ENCODE measurements at regions not wholly inside any gene's neighbourhood (a gene's known extent, or its start where the extent isn't known, plus 50 kb on each side); places are given as distances from the start of the nearest gene placed in this dataset.

GRCh38 chr1:227465256-227465655 is 98.1 kb upstream of the ZNF678 start:
- Mint-ChIP-seq H3K4me1 (ENCODE audit: low read depth) (no peaks in the 10 kb centered on the region), H3K27me3 (ENCODE audit: low read depth) (peaks cover 11% of the 10 kb centered on the region), H3K9me3 (no peaks in the 10 kb centered on the region), H3K36me3 (ENCODE audit: insufficient read depth) (no peaks in the 10 kb centered on the region), H3K4me3 (no peak overlapping the region)
- no peak for DNase-seq
- ATAC-seq, result no peak

GRCh38 chr1:227459977-227460376 is 103.4 kb upstream of the ZNF678 start:
- no peaks in the 10 kb centered on the region for H3K4me1 Mint-ChIP-seq (ENCODE audit: low read depth)
- DNase-seq (no peak), ATAC-seq (no peak)
- H3K4me3 Mint-ChIP-seq, result no peak overlapping the region
- no peaks in the 10 kb centered on the region for H3K36me3 Mint-ChIP-seq (ENCODE audit: insufficient read depth)
- no peaks in the 10 kb centered on the region for H3K9me3 Mint-ChIP-seq
- peaks cover 20% of the 10 kb centered on the region for H3K27me3 Mint-ChIP-seq (ENCODE audit: low read depth)

DNA sequence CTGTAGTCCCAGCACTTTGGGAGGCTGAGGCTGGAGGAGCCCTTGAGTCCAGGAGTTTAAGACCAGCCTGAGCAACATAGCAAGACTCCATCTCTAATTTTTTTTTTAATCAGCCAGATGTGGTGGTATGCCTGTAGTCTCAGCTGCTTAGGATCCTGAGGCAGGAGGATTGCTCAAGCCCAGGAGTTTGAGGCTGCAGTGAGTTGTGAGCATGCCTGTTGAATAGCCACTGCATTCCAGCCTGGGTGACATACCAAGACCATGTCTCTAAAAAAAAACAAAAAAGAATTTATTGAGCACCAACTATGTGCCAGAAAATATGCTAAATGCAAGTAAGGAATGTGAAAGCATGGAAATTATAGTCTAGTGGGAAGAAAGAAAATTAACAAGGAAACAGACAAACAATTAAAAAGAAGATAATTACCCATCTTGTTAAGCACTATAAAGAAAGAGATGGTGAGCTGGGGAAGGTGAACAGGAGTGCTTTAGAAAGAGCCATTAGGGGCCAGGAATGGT is 104.0 kb upstream of the ZNF678 start:
- peaks cover 24% of the 10 kb centered on the region for H3K27me3 Mint-ChIP-seq (ENCODE audit: low read depth)
- no peaks in the 10 kb centered on the region for H3K9me3 Mint-ChIP-seq
- no peaks in the 10 kb centered on the region for H3K36me3 Mint-ChIP-seq (ENCODE audit: insufficient read depth)
- DNase-seq (no peak), ATAC-seq (no peak)
- no peak overlapping the region for H3K4me3 Mint-ChIP-seq
- H3K4me1 Mint-ChIP-seq (ENCODE audit: low read depth), result no peaks in the 10 kb centered on the region

DNA sequence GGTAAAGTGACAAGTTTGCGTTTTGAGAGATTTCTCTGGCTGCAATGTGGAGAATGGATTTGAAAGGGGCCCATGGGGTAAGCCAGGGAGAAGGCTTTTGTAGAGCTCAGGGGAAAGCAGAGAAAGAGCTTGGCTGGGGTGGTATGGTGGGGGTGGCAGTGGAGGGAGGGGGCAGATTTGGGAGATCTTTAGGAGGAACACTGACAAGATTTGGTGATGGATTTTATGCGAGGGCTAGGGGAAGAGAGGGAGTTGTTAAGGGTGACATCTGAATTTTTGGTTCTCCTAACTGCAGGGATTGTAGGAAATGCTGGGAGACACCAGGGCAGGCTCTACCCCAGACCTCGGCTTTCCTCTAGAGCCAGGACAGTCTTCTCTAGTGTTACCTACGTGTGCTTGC is 108.7 kb upstream of the ZNF678 start:
- Mint-ChIP-seq H3K9me3 (no peaks in the 10 kb centered on the region), H3K4me1 (ENCODE audit: low read depth) (no peaks in the 10 kb centered on the region), H3K36me3 (ENCODE audit: insufficient read depth) (no peaks in the 10 kb centered on the region), H3K4me3 (no peak overlapping the region), H3K27me3 (ENCODE audit: low read depth) (peaks cover 27% of the 10 kb centered on the region)
- DNase-seq (no peak), ATAC-seq (no peak)

- peaks cover 33% of the 10 kb centered on the region for H3K27me3 Mint-ChIP-seq (ENCODE audit: low read depth)
- ATAC-seq (no peak), DNase-seq (no peak)
- H3K4me3 Mint-ChIP-seq, result no peak overlapping the region
- no peaks in the 10 kb centered on the region for H3K36me3 Mint-ChIP-seq (ENCODE audit: insufficient read depth)
- H3K9me3 Mint-ChIP-seq, result no peaks in the 10 kb centered on the region
- H3K4me1 Mint-ChIP-seq (ENCODE audit: low read depth), result no peaks in the 10 kb centered on the region
Observed at GRCh38 chr1:227453631-227454355, 109.6 kb upstream of the ZNF678 start.

GRCh38 chr1:227451954-227452353 is 111.4 kb upstream of the ZNF678 start:
- H3K4me1 Mint-ChIP-seq (ENCODE audit: low read depth), result no peaks in the 10 kb centered on the region
- H3K36me3 Mint-ChIP-seq (ENCODE audit: insufficient read depth), result no peaks in the 10 kb centered on the region
- DNase-seq (no peak), ATAC-seq (no peak)
- peaks cover 41% of the 10 kb centered on the region for H3K27me3 Mint-ChIP-seq (ENCODE audit: low read depth)
- no peak overlapping the region for H3K4me3 Mint-ChIP-seq
- no peaks in the 10 kb centered on the region for H3K9me3 Mint-ChIP-seq

DNA sequence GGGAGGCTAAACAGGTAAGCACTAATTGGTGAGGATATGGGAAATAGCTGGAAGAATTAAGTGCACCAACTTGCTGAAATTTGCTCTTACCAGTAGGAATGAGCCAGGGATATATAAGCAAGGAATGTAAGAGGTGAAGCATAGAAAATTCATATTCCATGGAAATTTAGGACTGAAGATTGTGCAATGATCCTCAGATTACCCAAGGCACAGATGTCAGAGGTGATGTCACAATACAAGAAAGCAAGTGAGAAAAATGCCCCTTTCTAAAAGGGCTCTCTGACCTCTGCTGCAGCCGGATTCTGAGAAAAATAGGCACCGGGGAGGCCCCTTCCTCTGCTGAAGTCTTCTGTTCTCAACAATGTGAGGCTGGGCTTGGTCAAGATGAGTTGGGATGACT is 112.3 kb upstream of the ZNF678 start:
- no peak for ATAC-seq
- Mint-ChIP-seq H3K4me1 (ENCODE audit: low read depth) (no peaks in the 10 kb centered on the region), H3K27me3 (ENCODE audit: low read depth) (peaks cover 41% of the 10 kb centered on the region), H3K36me3 (ENCODE audit: insufficient read depth) (no peaks in the 10 kb centered on the region), H3K9me3 (no peaks in the 10 kb centered on the region), H3K4me3 (no peak overlapping the region)
- DNase-seq, result no peak

- Mint-ChIP-seq H3K27me3 (ENCODE audit: low read depth) (peaks cover 42% of the 10 kb centered on the region), H3K9me3 (no peaks in the 10 kb centered on the region)
- no peak for DNase-seq
Observed at GRCh38 chr1:227450489-227450888, 112.9 kb upstream of the ZNF678 start.

DNA sequence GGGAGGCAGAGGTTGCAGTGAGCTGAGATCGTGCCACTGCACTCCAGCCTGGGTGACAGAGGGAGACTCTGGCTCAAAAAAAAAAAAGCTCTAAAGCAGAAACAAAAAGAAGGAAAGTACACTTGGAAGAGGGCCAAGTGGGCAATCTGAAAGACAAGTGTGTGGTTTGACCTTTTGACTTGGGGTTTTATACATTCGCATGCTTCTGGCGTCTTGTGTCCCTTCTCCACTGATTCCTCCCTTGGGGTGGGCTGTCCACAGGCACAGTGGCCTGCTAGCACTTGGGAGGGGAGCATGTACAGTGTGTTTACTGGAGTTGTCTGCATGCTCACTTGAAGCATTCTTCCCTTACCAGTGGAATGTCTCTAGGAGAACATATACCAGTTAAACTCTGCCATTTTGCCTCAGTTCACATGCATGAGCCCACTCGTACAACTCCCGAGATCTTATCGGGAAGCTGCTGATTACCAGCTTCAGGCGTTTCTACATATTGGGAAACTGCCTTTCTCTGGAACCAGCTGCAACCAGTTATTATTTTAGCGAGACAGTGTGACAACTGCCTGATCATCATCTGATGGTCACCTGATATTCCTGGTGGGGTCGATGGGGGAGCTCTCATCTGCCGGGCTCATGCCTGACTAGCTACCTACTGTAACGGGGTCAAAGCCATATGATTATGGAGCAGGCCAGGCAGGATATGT is 113.5 kb upstream of the ZNF678 start:
- ATAC-seq, result no peak
- H3K27me3 Mint-ChIP-seq (ENCODE audit: low read depth), result peaks cover 40% of the 10 kb centered on the region

More at GRCh38 chr1:227450489-227450888, 112.9 kb upstream of the ZNF678 start:
- Mint-ChIP-seq H3K4me3 (no peak overlapping the region), H3K4me1 (ENCODE audit: low read depth) (no peaks in the 10 kb centered on the region), H3K36me3 (ENCODE audit: insufficient read depth) (no peaks in the 10 kb centered on the region)
- no peak for ATAC-seq

DNA sequence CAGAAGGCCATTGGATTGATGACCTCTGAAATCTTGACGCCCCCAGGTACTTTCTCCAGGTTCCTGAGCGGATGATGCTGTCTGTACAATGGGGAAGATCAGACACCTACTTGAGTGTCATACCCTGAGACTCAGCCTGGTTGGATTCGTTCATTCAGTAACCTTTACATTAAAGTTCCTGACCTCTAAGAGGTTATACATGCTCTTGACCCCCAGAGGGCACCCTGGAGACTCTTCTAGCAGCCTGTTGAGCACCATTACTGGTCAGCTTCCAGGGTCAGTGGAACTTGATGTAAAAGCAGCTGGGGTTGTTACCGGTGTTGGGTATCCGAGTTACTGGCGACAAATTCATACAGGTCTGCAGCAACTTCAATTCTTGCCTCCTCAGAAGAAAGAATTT is 114.3 kb upstream of the ZNF678 start:
- no peaks in the 10 kb centered on the region for H3K9me3 Mint-ChIP-seq
- DNase-seq (no peak), ATAC-seq (no peak)

More for the DNA sequence above, 113.5 kb upstream of the ZNF678 start:
- Mint-ChIP-seq H3K4me3 (no peak overlapping the region), H3K9me3 (no peaks in the 10 kb centered on the region), H3K4me1 (ENCODE audit: low read depth) (no peaks in the 10 kb centered on the region), H3K36me3 (ENCODE audit: insufficient read depth) (no peaks in the 10 kb centered on the region)
- no peak for DNase-seq

DNA sequence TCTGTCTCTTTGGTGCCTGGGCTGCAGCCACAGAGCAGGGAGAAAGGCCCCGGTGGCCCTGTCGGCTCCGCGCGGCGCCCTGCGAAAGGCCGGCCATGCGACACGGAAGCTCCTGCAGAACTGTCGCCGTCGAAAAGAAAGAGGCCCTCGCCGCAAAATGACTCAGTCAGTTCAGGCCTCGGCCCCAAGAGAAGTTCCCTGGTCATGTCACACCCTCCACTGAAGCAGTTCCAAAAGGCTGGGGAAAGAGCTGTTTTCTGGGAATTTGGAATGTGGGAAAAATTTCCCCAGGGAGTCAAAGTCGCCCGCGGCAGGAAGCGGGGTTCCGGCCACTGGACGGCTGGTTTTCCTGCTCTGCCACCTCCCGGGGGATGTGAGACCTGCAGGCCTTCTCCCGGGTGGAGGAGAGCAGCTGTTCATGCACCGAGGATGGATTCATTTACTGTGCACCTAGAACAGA is 115.8 kb upstream of the ZNF678 start:
- H3K9me3 Mint-ChIP-seq, result no peaks in the 10 kb centered on the region
- no peak for DNase-seq
- H3K36me3 Mint-ChIP-seq (ENCODE audit: insufficient read depth), result no peaks in the 10 kb centered on the region
- H3K4me3 Mint-ChIP-seq, result no peak overlapping the region
- ATAC-seq, result no peak
- no peaks in the 10 kb centered on the region for H3K4me1 Mint-ChIP-seq (ENCODE audit: low read depth)
- H3K27me3 Mint-ChIP-seq (ENCODE audit: low read depth), result peaks cover 35% of the 10 kb centered on the region

More for the DNA sequence above, 114.3 kb upstream of the ZNF678 start:
- no peaks in the 10 kb centered on the region for H3K4me1 Mint-ChIP-seq (ENCODE audit: low read depth)
- H3K4me3 Mint-ChIP-seq, result no peak overlapping the region
- H3K27me3 Mint-ChIP-seq (ENCODE audit: low read depth), result peaks cover 35% of the 10 kb centered on the region
- no peaks in the 10 kb centered on the region for H3K36me3 Mint-ChIP-seq (ENCODE audit: insufficient read depth)

DNA sequence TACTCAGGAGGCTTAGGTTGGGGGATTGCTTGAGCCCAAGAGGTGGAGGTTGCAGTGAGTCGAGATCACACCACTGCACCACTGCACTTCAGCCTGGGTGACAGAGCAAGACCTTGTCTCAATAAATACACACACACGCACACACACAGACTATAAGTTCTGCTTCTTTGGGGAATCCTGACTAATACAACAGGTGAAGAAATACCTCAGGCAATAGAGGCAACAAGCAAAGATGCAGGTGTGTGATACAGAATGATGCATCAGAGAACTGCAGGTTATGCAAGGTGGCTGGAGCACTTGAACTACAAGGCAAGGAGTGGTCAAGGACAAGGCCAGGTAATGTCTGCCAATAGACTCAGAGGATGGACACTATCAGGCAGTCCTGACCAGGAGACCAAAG is 117.6 kb upstream of the ZNF678 start:
- H3K27me3 Mint-ChIP-seq (ENCODE audit: low read depth), result peaks cover 38% of the 10 kb centered on the region
- H3K4me3 Mint-ChIP-seq, result no peak overlapping the region
- H3K36me3 Mint-ChIP-seq (ENCODE audit: insufficient read depth), result no peaks in the 10 kb centered on the region
- DNase-seq (no peak), ATAC-seq (no peak)
- H3K4me1 Mint-ChIP-seq (ENCODE audit: low read depth), result no peaks in the 10 kb centered on the region
- no peaks in the 10 kb centered on the region for H3K9me3 Mint-ChIP-seq

GRCh38 chr1:227445092-227445674 is 118.2 kb upstream of the ZNF678 start:
- no peaks in the 10 kb centered on the region for H3K36me3 Mint-ChIP-seq (ENCODE audit: insufficient read depth)
- no peaks in the 10 kb centered on the region for H3K4me1 Mint-ChIP-seq (ENCODE audit: low read depth)
- ATAC-seq, result no peak
- H3K4me3 Mint-ChIP-seq, result no peak overlapping the region
- no peaks in the 10 kb centered on the region for H3K9me3 Mint-ChIP-seq
- peaks cover 43% of the 10 kb centered on the region for H3K27me3 Mint-ChIP-seq (ENCODE audit: low read depth)
- DNase-seq, result no peak

DNA sequence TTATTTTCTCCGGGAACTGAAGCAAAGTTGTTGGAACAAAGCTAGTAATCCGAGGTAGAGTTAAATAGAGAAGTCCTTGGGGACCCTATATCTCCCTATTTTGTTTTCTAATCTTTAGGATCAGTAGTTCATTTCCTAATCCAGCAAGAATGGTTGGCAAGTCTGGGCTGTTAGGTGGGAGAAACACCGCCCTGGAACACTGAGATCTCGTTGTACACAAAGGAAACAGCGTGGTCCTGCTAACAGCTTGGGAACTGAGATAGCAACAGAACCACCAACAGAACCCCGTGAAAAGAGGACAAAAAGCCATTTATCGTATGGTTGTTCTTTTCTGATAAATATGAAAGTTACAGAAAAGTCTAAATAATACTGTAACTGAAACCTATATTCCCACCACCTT is 121.9 kb upstream of the CDC42BPA start:
- H3K27me3 Mint-ChIP-seq (ENCODE audit: low read depth), result peaks cover 52% of the 10 kb centered on the region
- no peak overlapping the region for H3K4me3 Mint-ChIP-seq
- ATAC-seq (no peak), DNase-seq (no peak)
- H3K9me3 Mint-ChIP-seq, result no peaks in the 10 kb centered on the region
- no peaks in the 10 kb centered on the region for H3K4me1 Mint-ChIP-seq (ENCODE audit: low read depth)
- H3K36me3 Mint-ChIP-seq (ENCODE audit: insufficient read depth), result no peaks in the 10 kb centered on the region
